C4-2B (cell line): ENCODE measurements at regions not wholly inside any gene's neighbourhood (a gene's known extent, or its start where the extent isn't known, plus 50 kb on each side); places are given as distances from the start of the nearest gene placed in this dataset.

Experiments
- H3K27ac ChIP-seq: fragments of 450-650 bp; 2 replicates; pipeline ENCODE4 v1.5.1; 2017
- ZFX ChIP-seq: fragments of 450-650 bp; IDR thresholded peaks from 2 replicates; pipeline ENCODE4 v1.6.1; 2017
- TF ChIP-seq, protein P1 (sequence below): fragments of 450-650 bp; conservative IDR thresholded peaks from 2 replicates; pipeline ENCODE4 v1.5.1; 2017; ENCODE audit warnings: mild to moderate bottlenecking

DNA sequence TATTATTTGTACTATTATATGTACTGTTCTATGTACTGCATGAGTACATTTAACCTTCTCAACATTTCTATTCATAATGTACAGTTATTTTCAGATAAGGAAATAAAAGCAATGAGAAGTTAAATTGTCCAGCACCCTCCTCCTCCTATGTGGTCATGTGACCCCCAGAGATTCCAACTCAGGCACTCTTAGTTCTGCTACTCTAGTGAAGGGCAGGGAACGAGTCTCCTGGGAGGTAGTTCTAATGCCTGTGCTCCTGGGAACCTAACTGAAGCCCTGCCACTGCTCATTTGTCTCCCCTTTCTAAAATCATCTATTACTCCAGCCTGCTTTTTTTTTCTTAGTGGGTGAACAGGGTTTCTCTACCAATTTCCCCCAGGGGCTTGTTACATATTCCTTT, 105.9 kb upstream of the GPRIN3 start:
- H3K27ac ChIP-seq: no peak overlapping the region
- TF ChIP-seq, protein P1, sequence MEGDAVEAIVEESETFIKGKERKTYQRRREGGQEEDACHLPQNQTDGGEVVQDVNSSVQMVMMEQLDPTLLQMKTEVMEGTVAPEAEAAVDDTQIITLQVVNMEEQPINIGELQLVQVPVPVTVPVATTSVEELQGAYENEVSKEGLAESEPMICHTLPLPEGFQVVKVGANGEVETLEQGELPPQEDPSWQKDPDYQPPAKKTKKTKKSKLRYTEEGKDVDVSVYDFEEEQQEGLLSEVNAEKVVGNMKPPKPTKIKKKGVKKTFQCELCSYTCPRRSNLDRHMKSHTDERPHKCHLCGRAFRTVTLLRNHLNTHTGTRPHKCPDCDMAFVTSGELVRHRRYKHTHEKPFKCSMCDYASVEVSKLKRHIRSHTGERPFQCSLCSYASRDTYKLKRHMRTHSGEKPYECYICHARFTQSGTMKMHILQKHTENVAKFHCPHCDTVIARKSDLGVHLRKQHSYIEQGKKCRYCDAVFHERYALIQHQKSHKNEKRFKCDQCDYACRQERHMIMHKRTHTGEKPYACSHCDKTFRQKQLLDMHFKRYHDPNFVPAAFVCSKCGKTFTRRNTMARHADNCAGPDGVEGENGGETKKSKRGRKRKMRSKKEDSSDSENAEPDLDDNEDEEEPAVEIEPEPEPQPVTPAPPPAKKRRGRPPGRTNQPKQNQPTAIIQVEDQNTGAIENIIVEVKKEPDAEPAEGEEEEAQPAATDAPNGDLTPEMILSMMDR: no peak
- TF ChIP-seq ZFX: no peak

DNA sequence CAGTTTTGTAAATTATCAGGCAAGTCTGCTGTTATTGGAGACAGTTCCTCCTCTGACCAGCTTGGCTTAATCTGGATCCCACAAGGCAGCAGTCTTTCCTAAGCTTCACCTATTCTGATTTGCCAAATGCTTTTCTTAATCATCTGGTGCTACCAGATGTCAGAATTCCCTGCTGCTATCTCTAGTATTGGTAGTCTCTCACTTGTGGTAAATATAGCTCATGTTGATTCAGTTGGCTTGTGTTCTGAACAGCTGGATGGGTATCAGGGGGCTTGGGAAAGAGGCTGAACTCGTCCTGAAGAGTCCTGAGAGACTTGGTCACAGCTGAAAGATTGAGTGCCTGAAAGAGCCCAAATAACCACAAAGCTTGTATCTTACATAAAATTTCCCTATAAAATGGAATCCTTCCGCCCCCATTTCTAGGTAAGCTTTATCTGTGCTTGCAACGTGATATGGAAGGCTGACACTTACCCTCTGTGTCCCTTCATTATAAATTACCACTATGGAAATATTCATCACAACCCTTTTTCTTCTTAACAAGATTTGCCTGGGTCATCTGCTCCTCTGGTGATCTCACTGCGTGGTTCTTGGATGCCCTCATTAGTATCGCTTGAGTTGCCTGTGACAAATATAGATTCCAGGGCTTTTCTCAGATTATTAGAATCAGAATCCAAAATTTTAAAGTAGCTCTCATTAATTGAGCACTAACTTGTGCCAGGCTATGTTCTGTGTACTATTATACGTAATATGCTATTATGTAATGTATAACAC, 104.1 kb upstream of the GPRIN3 start:
- no peak overlapping the region for H3K27ac ChIP-seq
- no peak for TF ChIP-seq ZFX
- TF ChIP-seq, protein P1: no peak

DNA sequence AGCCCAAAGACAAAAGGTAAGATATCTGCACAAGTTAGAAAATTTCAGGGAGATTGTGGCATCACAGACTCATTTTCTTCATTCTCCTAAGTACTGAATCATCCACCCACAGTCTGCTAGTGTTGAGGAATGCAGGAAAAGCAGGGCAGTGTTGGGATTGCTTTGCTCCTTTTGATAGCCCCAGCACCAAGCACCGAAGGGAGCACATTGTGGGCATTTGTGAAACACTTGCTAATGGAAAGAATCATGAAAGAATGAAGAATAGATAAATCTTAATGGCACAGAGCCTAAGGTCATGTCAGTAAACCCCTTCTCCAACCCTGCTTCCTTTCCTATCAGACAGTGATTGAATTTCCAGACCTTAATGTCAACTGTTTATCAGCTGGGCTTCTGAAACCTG, 103.1 kb upstream of the GPRIN3 start:
- H3K27ac ChIP-seq: no peak overlapping the region

DNA sequence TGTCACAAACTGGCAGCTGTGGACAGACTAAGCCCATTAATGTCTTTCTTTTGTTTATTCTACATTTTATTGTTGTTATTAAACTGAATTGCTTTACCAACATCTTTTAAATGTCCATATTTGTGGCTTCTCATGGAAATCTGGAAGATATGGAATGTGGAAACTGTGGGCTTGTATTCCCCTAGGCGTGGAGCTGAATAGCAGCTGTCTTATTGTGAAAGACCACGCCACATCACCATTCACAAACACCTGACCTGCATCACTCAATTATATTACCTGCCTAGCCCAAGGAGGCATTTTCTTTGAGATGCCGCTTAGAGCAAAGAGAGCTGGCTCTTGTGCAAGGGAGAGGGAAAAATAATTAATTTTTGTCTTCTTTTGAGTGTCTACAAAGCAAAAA, 96.9 kb upstream of the GPRIN3 start:
- no peak overlapping the region for H3K27ac ChIP-seq
- TF ChIP-seq ZFX: no peak
- TF ChIP-seq, protein P1: no peak

More for the DNA sequence above, 103.1 kb upstream of the GPRIN3 start:
- TF ChIP-seq, protein P1: no peak
- no peak for TF ChIP-seq ZFX

DNA sequence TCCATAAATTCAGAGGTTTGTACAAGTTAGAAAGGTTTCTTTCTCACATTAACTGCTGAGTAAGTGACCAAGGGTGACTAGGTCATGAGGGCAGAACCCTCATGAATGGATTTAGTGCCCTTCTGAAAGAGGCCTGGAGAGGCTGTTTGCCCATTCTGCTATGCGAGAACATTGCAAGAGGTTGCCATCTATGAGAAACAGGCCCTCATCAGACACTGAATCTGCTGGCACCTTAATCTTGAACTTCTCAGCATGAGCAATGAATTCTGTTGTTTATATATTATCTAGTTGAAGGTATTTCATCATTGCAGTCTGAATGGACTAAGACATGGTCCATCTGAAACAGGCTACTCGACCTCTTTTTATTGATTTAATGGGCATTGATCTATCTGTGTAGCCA, 96.2 kb upstream of the GPRIN3 start:
- TF ChIP-seq, protein P1: no peak
- no peak for TF ChIP-seq ZFX
- H3K27ac ChIP-seq: no peak overlapping the region

DNA sequence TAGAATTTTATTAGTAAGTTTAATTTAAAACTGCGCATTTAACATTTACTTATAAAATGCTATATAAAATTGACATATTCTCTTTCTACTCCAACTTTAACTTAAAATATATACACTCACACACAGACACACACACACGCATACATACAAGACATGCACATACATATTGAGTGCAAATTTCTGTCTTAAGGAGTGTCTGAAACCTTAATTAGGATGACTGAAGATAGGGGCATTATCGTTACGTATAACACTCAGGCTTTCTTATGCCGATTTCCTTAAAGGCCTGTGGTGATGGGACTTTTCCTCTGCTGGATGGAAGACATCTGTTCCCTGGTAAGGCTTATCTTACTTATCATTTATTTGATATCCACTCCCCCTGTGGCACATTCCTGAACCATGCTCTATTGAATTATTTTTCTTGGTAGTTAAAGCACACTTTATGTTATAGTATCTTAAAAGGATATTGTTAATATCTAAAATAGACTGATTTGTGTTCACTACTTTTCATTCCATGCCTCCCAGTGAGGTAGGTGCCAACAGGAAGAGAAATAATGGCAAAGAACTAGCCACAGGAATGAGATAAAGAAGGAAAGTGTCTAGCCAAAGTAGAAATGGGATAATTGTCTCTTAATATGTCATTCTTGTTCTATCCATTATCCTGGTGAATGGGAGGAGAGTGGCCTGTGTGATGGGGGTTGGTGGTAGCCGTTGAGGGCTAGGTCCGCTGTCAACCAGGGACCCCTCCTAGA, 92.9 kb upstream of the GPRIN3 start:
- no peak overlapping the region for H3K27ac ChIP-seq
- TF ChIP-seq, protein P1: no peak
- no peak for TF ChIP-seq ZFX

DNA sequence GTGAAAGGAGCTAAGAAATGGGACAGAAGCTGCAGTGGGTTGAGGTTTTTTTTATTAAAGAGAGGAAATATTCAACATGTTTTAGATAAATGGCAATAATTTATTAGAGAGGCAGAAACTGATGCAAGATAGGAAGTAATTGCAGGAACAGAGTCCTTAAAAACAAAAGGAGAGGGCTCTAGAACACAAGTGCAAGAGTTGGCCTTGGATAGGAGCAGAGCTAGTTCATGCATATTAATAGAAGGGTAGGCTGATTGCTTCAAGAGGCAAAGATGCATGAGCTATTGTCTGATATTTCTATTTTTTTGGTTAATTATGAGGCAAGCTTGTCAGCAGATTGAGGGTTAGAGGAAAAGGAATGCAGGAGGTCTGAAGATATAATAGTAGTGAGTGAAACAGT, 91.0 kb upstream of the GPRIN3 start:
- no peak overlapping the region for H3K27ac ChIP-seq
- TF ChIP-seq ZFX: no peak
- TF ChIP-seq, protein P1: no peak
